ENCODE measurements at regions not wholly inside any gene's neighbourhood (a gene's known extent, or its start where the extent isn't known, plus 50 kb on each side); places are given as distances from the start of the nearest gene placed in this dataset.

- ATAC-seq (no peak), DNase-seq (no peak)
- Mint-ChIP-seq H3K36me3 (ENCODE audit: low read depth) (no peaks in the 10 kb centered on the region), H3K4me1 (ENCODE audit: low read depth) (no peaks in the 10 kb centered on the region), H3K27ac (no peak overlapping the region), H3K4me3 (no peak overlapping the region), H3K9me3 (ENCODE audit: insufficient read depth) (peaks cover 32% of the 10 kb centered on the region), H3K27me3 (ENCODE audit: low read depth) (no peaks in the 10 kb centered on the region)
- ChIA-PET POLR2A (no interaction called here), CTCF (no interaction called here)
These were observed 599.5 kb upstream of the PCDH9 start for GRCh38 chr13:67829641-67830040.

GRCh38 chr13:67827992-67828391, 597.9 kb upstream of the PCDH9 start:
- ChIA-PET POLR2A (no interaction called here), CTCF (no interaction called here)
- no peak for ATAC-seq
- Mint-ChIP-seq H3K4me3 (no peak overlapping the region), H3K4me1 (ENCODE audit: low read depth) (no peaks in the 10 kb centered on the region), H3K27me3 (ENCODE audit: low read depth) (no peaks in the 10 kb centered on the region), H3K36me3 (ENCODE audit: low read depth) (no peaks in the 10 kb centered on the region), H3K9me3 (ENCODE audit: insufficient read depth) (peaks cover 27% of the 10 kb centered on the region), H3K27ac (no peak overlapping the region)
- no peak for DNase-seq

GRCh38 chr13:67821606-67822005, 591.5 kb upstream of the PCDH9 start:
- Mint-ChIP-seq H3K36me3 (ENCODE audit: low read depth) (no peaks in the 10 kb centered on the region), H3K27ac (no peak overlapping the region), H3K9me3 (ENCODE audit: insufficient read depth) (peaks cover 8% of the 10 kb centered on the region), H3K4me1 (ENCODE audit: low read depth) (no peaks in the 10 kb centered on the region), H3K4me3 (no peak overlapping the region), H3K27me3 (ENCODE audit: low read depth) (no peaks in the 10 kb centered on the region)
- DNase-seq (no peak), ATAC-seq (no peak)
- POLR2A ChIA-PET = no interaction called here
- CTCF ChIA-PET = no interaction called here

GRCh38 chr13:67806796-67807195, 576.7 kb upstream of the PCDH9 start:
- no peak overlapping the region for H3K27ac Mint-ChIP-seq
- H3K36me3 Mint-ChIP-seq (ENCODE audit: low read depth) = no peaks in the 10 kb centered on the region
- no peak overlapping the region for H3K4me3 Mint-ChIP-seq
- no peak for DNase-seq
- ATAC-seq = no peak
- peaks cover 14% of the 10 kb centered on the region for H3K9me3 Mint-ChIP-seq (ENCODE audit: insufficient read depth)
- ChIA-PET POLR2A (no interaction called here), CTCF (no interaction called here)
- no peaks in the 10 kb centered on the region for H3K4me1 Mint-ChIP-seq (ENCODE audit: low read depth)
- H3K27me3 Mint-ChIP-seq (ENCODE audit: low read depth) = no peaks in the 10 kb centered on the region

- CTCF ChIA-PET = no interaction called here
- POLR2A ChIA-PET = no interaction called here
- no peaks in the 10 kb centered on the region for H3K4me1 Mint-ChIP-seq (ENCODE audit: low read depth)
These were observed 573.0 kb upstream of the PCDH9 start for GRCh38 chr13:67803118-67803517.

GRCh38 chr13:67792151-67792676, 562.1 kb upstream of the PCDH9 start:
- no peak overlapping the region for H3K4me3 Mint-ChIP-seq
- peaks cover 4% of the 10 kb centered on the region for H3K9me3 Mint-ChIP-seq (ENCODE audit: insufficient read depth)
- ATAC-seq = no peak
- ChIA-PET POLR2A (no interaction called here), CTCF (no interaction called here)
- H3K4me1 Mint-ChIP-seq (ENCODE audit: low read depth) = no peaks in the 10 kb centered on the region
- H3K27ac Mint-ChIP-seq = no peak overlapping the region
- DNase-seq = no peak
- H3K36me3 Mint-ChIP-seq (ENCODE audit: low read depth) = no peaks in the 10 kb centered on the region
- H3K27me3 Mint-ChIP-seq (ENCODE audit: low read depth) = no peaks in the 10 kb centered on the region

More at GRCh38 chr13:67803118-67803517, 573.0 kb upstream of the PCDH9 start:
- ATAC-seq (no peak), DNase-seq (no peak)
- H3K27ac Mint-ChIP-seq = no peak overlapping the region
- peaks cover 15% of the 10 kb centered on the region for H3K9me3 Mint-ChIP-seq (ENCODE audit: insufficient read depth)
- H3K27me3 Mint-ChIP-seq (ENCODE audit: low read depth) = no peaks in the 10 kb centered on the region
- no peaks in the 10 kb centered on the region for H3K36me3 Mint-ChIP-seq (ENCODE audit: low read depth)
- no peak overlapping the region for H3K4me3 Mint-ChIP-seq

- DNase-seq (no peak), ATAC-seq (no peak)
- no peaks in the 10 kb centered on the region for H3K4me1 Mint-ChIP-seq (ENCODE audit: low read depth)
- peaks cover 4% of the 10 kb centered on the region for H3K9me3 Mint-ChIP-seq (ENCODE audit: insufficient read depth)
- H3K36me3 Mint-ChIP-seq (ENCODE audit: low read depth) = no peaks in the 10 kb centered on the region
- POLR2A ChIA-PET = no interaction called here
- H3K27me3 Mint-ChIP-seq (ENCODE audit: low read depth) = no peaks in the 10 kb centered on the region
- no peak overlapping the region for H3K4me3 Mint-ChIP-seq
- H3K27ac Mint-ChIP-seq = no peak overlapping the region
- CTCF ChIA-PET = no interaction called here
These were observed 560.9 kb upstream of the PCDH9 start for GRCh38 chr13:67791047-67791446.

GRCh38 chr13:67776151-67776550, 546.0 kb upstream of the PCDH9 start:
- Mint-ChIP-seq H3K4me1 (ENCODE audit: low read depth) (no peaks in the 10 kb centered on the region), H3K27ac (no peak overlapping the region), H3K27me3 (ENCODE audit: low read depth) (no peaks in the 10 kb centered on the region), H3K36me3 (ENCODE audit: low read depth) (no peaks in the 10 kb centered on the region), H3K9me3 (ENCODE audit: insufficient read depth) (peaks cover 11% of the 10 kb centered on the region), H3K4me3 (no peak overlapping the region)
- CTCF ChIA-PET = no interaction called here
- ATAC-seq (no peak), DNase-seq (no peak)
- POLR2A ChIA-PET = no interaction called here

GRCh38 chr13:67775359-67775758, 545.2 kb upstream of the PCDH9 start:
- ChIA-PET CTCF (no interaction called here), POLR2A (no interaction called here)
- Mint-ChIP-seq H3K4me3 (no peak overlapping the region), H3K27ac (no peak overlapping the region), H3K36me3 (ENCODE audit: low read depth) (no peaks in the 10 kb centered on the region), H3K9me3 (ENCODE audit: insufficient read depth) (peaks cover 11% of the 10 kb centered on the region), H3K27me3 (ENCODE audit: low read depth) (no peaks in the 10 kb centered on the region), H3K4me1 (ENCODE audit: low read depth) (no peaks in the 10 kb centered on the region)
- DNase-seq = no peak
- no peak for ATAC-seq

GRCh38 chr13:67772807-67773453, 542.8 kb upstream of the PCDH9 start:
- DNase-seq (no peak), ATAC-seq (no peak)
- Mint-ChIP-seq H3K4me1 (ENCODE audit: low read depth) (no peaks in the 10 kb centered on the region), H3K27ac (no peak overlapping the region), H3K36me3 (ENCODE audit: low read depth) (no peaks in the 10 kb centered on the region), H3K9me3 (ENCODE audit: insufficient read depth) (peaks cover 15% of the 10 kb centered on the region), H3K27me3 (ENCODE audit: low read depth) (no peaks in the 10 kb centered on the region), H3K4me3 (no peak overlapping the region)
- CTCF ChIA-PET = no interaction called here
- POLR2A ChIA-PET = no interaction called here

- POLR2A ChIA-PET = no interaction called here
- Mint-ChIP-seq H3K4me1 (ENCODE audit: low read depth) (no peaks in the 10 kb centered on the region), H3K27me3 (ENCODE audit: low read depth) (no peaks in the 10 kb centered on the region)
These were observed 541.0 kb upstream of the PCDH9 start for GRCh38 chr13:67771106-67771505.

GRCh38 chr13:67769987-67770341, 539.8 kb upstream of the PCDH9 start:
- ChIA-PET POLR2A (no interaction called here), CTCF (no interaction called here)
- Mint-ChIP-seq H3K27me3 (ENCODE audit: low read depth) (no peaks in the 10 kb centered on the region), H3K4me1 (ENCODE audit: low read depth) (no peaks in the 10 kb centered on the region), H3K36me3 (ENCODE audit: low read depth) (no peaks in the 10 kb centered on the region), H3K27ac (no peak overlapping the region), H3K4me3 (no peak overlapping the region), H3K9me3 (ENCODE audit: insufficient read depth) (peaks cover 16% of the 10 kb centered on the region)
- DNase-seq = no peak
- no peak for ATAC-seq

More at GRCh38 chr13:67771106-67771505, 541.0 kb upstream of the PCDH9 start:
- H3K27ac Mint-ChIP-seq = no peak overlapping the region
- CTCF ChIA-PET = no interaction called here
- ATAC-seq (no peak), DNase-seq (no peak)
- H3K4me3 Mint-ChIP-seq = no peak overlapping the region
- peaks cover 17% of the 10 kb centered on the region for H3K9me3 Mint-ChIP-seq (ENCODE audit: insufficient read depth)
- no peaks in the 10 kb centered on the region for H3K36me3 Mint-ChIP-seq (ENCODE audit: low read depth)
